HCT116 (cell line): ENCODE measurements at regions not wholly inside any gene's neighbourhood (a gene's known extent, or its start where the extent isn't known, plus 50 kb on each side); places are given as distances from the start of the nearest gene placed in this dataset.

Source experiments
- ATAC-seq: fragments of 200-7000 bp; cut with Tn5 transposase; 2 replicates; pipeline ENCODE4 v1.9.1; 2020; ENCODE audit warnings: mild to moderate bottlenecking, moderate library complexity
- BruUV-seq: library from RNA; stranded (reverse); fragments of 400-500 nt; replicated peaks from 2 replicates; lab custom pipeline; 2021; lab: Mats Ljungman, UMichigan
- CTCF ChIA-PET: fragments of 300-600 bp; sonication (Branson Sonifier 250); formaldehyde crosslinking; loops from one replicate; lab custom pipeline; 2021; ENCODE audit warnings: antibody characterized with exemption; lab: Charles Lee
- POLR2A ChIA-PET: fragments of 300-600, 350-600 bp; sonication (Branson Sonifier 250); formaldehyde crosslinking; loops from one replicate; lab custom pipeline; 2021; ENCODE audit warnings: antibody characterized with exemption; lab: Charles Lee
- RAD21 ChIA-PET, 2 experiments: fragments of 300-600 bp; sonication (Branson Sonifier 250); formaldehyde crosslinking; loops; one replicate each; lab custom pipeline; 2023; ENCODE audit warnings: low total read pairs in 2 of 2; ENCODE audit not compliant: uncharacterized antibody in 2 of 2, unreplicated experiment in 2 of 2, low non-redundant PET in 1 of 2; lab: Charles Lee
- DNase-seq: peaks from one replicate; pipeline ENCODE4 v3.0.0-alpha.2; 2010; ENCODE audit warnings: low read depth, low spot score
- H2AFZ ChIP-seq: fragments of 200-600 bp; shearing (Covaris generic), sonication (generic); 2 replicates; pipeline ENCODE4 v1.6.1; 2017; ENCODE audit warnings: low read depth, mixed run types, mixed read lengths, antibody characterized with exemption, low read length; ENCODE audit not compliant: poor library complexity, severe bottlenecking
- H3K27ac ChIP-seq: 2 replicates; pipeline ENCODE4 v1.5.1; 2012; ENCODE audit warnings: low read depth, low read length
- H3K27me3 ChIP-seq: fragments of 200-600 bp; sonication (generic); 2 replicates; pipeline ENCODE4 v1.6.1; 2016; ENCODE audit warnings: mixed run types, low read length, mixed read lengths; ENCODE audit not compliant: insufficient read depth
- H3K36me3 ChIP-seq, 2 experiments: fragments of 200-500 bp in 1 of 2; fragments of 200-600 bp in 1 of 2; sonication (Bioruptor generic) in 1 of 2; sonication (generic) in 1 of 2; 2 replicates each; pipeline versions ENCODE4 v1.5.1 to v1.6.1; 2014 to 2016; ENCODE audit warnings: low read length in 2 of 2, inconsistent platforms in 1 of 2, mixed read lengths in 1 of 2, mixed run types in 1 of 2; ENCODE audit not compliant: insufficient read depth in 2 of 2, control insufficient read depth in 1 of 2
- H3K4me1 ChIP-seq, 2 experiments: fragments of 200-600 bp in 1 of 2; sonication (generic) in 1 of 2; 2 replicates each; pipeline versions ENCODE4 v1.5.1 to v1.6.1; 2012 to 2017; ENCODE audit warnings: low read length in 2 of 2, inconsistent platforms in 1 of 2, mild to moderate bottlenecking in 1 of 2, mixed read lengths in 1 of 2, mixed run types in 1 of 2, moderate library complexity in 1 of 2; ENCODE audit not compliant: insufficient read depth in 2 of 2, control insufficient read depth in 1 of 2
- H3K4me2 ChIP-seq: fragments of 200-600 bp; sonication (generic); 2 replicates; pipeline ENCODE4 v1.6.1; 2017; ENCODE audit warnings: mixed run types, low read length, mixed read lengths
- H3K4me3 ChIP-seq, 2 experiments: fragments of 200-600 bp in 1 of 2; sonication (generic) in 1 of 2; replicated peaks in 1 of 2; 2 replicates each; pipeline ENCODE4 v1.5.1; 2011 to 2016; ENCODE audit warnings: low read length in 2 of 2, control low read depth in 1 of 2, low read depth in 1 of 2, mild to moderate bottlenecking in 1 of 2, mixed read lengths in 1 of 2, mixed run types in 1 of 2
- H3K79me2 ChIP-seq: fragments of 200-600 bp; sonication (generic); 2 replicates; pipeline ENCODE4 v1.6.1; 2017; ENCODE audit warnings: mild to moderate bottlenecking, mixed run types, low read length, moderate library complexity, mixed read lengths; ENCODE audit not compliant: insufficient read depth
- H3K9ac ChIP-seq: fragments of 200-600 bp; sonication (generic); 2 replicates; pipeline ENCODE4 v1.6.1; 2016; ENCODE audit warnings: low read length, mixed read lengths
- H3K9me2 ChIP-seq: fragments of 200-600 bp; sonication (generic), shearing (Covaris generic); 2 replicates; pipeline ENCODE4 v1.6.1; 2017; ENCODE audit warnings: mixed run types, mild to moderate bottlenecking, moderate library complexity; ENCODE audit not compliant: insufficient read depth
- H3K9me3 ChIP-seq, 2 experiments: fragments of 200-500 bp in 1 of 2; fragments of 200-600 bp in 1 of 2; sonication (Bioruptor generic) in 1 of 2; sonication (generic) in 1 of 2; 2 replicates each; pipeline ENCODE4 v1.6.1; 2014 to 2017; ENCODE audit warnings: low read length in 2 of 2, mixed read lengths in 2 of 2, inconsistent platforms in 1 of 2, low read depth in 1 of 2, mild to moderate bottlenecking in 1 of 2, mixed run types in 1 of 2, moderate library complexity in 1 of 2; ENCODE audit not compliant: control insufficient read depth in 1 of 2, insufficient read depth in 1 of 2
- H4K20me1 ChIP-seq: fragments of 200-600 bp; sonication (generic), shearing (Covaris generic); 2 replicates; pipeline ENCODE4 v1.6.1; 2017; ENCODE audit warnings: mixed run types, mild to moderate bottlenecking, moderate library complexity; ENCODE audit not compliant: insufficient read depth
- EGR1 ChIP-seq: IDR thresholded peaks from 2 replicates; pipeline ENCODE4 v1.6.1; 2012; ENCODE audit warnings: low read depth
- ELF1 ChIP-seq: IDR thresholded peaks from 2 replicates; pipeline ENCODE4 v1.6.1; 2012; ENCODE audit warnings: low read depth, borderline replicate concordance
- EZH2 ChIP-seq: fragments of 200-600 bp; sonication (generic); IDR thresholded peaks from 2 replicates; pipeline ENCODE4 v1.6.1; 2017; ENCODE audit warnings: antibody characterized with exemption, mixed run types
- FOSL1 ChIP-seq: IDR thresholded peaks from 2 replicates; pipeline ENCODE4 v1.6.1; 2012; ENCODE audit warnings: low read depth
- MAX ChIP-seq: IDR thresholded peaks from 2 replicates; pipeline ENCODE4 v1.6.1; 2012
- POLR2AphosphoS5 ChIP-seq: IDR thresholded peaks from 2 replicates; pipeline ENCODE4 v1.6.1; 2011; ENCODE audit warnings: mild to moderate bottlenecking, low read depth, low read length, moderate library complexity
- REST ChIP-seq: IDR thresholded peaks from 2 replicates; pipeline ENCODE4 v1.6.1; 2012; ENCODE audit warnings: low read depth
- SP1 ChIP-seq: IDR thresholded peaks from 2 replicates; pipeline ENCODE4 v1.6.1; 2012; ENCODE audit warnings: low read depth
- SRF ChIP-seq: IDR thresholded peaks from 2 replicates; pipeline ENCODE4 v1.6.1; 2012; ENCODE audit warnings: low read depth
- YY1 ChIP-seq: IDR thresholded peaks from 2 replicates; pipeline ENCODE4 v1.6.1; 2011; ENCODE audit warnings: low read length, low read depth, moderate library complexity, mild to moderate bottlenecking; ENCODE audit not compliant: insufficient replicate concordance; ENCODE audit errors: extremely low read depth
- ZNF274 ChIP-seq: fragments of 200-500 bp; sonication (Bioruptor generic); IDR thresholded peaks from 2 replicates; pipeline ENCODE4 v1.6.1; 2014; ENCODE audit warnings: mild to moderate bottlenecking, low read depth, low read length, inconsistent platforms
- intact Hi-C: fragments of 100-400 bp; cut with micrococcal nuclease; formaldehyde crosslinking; loops from 2 replicates; pipeline ENCODE4 v1.10.0; 2022

GRCh38 chr3:82824491-82824890, 1063.0 kb upstream of the GBE1 start:
- intact Hi-C loops: no loop called here
- Histone ChIP-seq H3K27me3 (no peaks in the 10 kb centered on the region), H3K4me3 (no peak overlapping the region), H2AFZ (no peak overlapping the region), H3K4me2 (no peak overlapping the region), H3K9me3 (peaks cover 0 to 3% of the 10 kb centered on the region in 2 experiments; a peak in 3 of 4 replicates), H3K79me2 (no peaks in the 10 kb centered on the region), H3K9ac (no peak overlapping the region), H3K4me1 (no peaks in the 10 kb centered on the region), H3K27ac (no peak overlapping the region), H3K9me2 (no peaks in the 10 kb centered on the region), H4K20me1 (no peaks in the 10 kb centered on the region), H3K36me3 (no peaks in the 10 kb centered on the region)
- BruUV-seq: no TSS peak
- ATAC-seq: no peak
- TF ChIP-seq POLR2AphosphoS5 (no peak), ELF1 (no peak), YY1 (no peak), EGR1 (no peak), SP1 (no peak), SRF (no peak), MAX (no peak), FOSL1 (no peak)
- no peak for DNase-seq
- RAD21 ChIA-PET: no interaction called here
- CTCF ChIA-PET: no interaction called here
- POLR2A ChIA-PET: no interaction called here

GRCh38 chr3:82816086-82816485, 1054.6 kb upstream of the GBE1 start:
- ChIA-PET POLR2A (no interaction called here), CTCF (no interaction called here), RAD21 (no interaction called here)
- Histone ChIP-seq H3K27me3 (no peaks in the 10 kb centered on the region), H3K4me3 (no peak overlapping the region), H4K20me1 (no peaks in the 10 kb centered on the region), H3K9me3 (peaks cover 4 to 31% of the 10 kb centered on the region in 2 experiments; a peak in 2 of 4 replicates), H3K9me2 (no peaks in the 10 kb centered on the region), H3K27ac (no peak overlapping the region), H3K9ac (no peak overlapping the region), H2AFZ (no peak overlapping the region), H3K4me2 (no peak overlapping the region), H3K36me3 (no peaks in the 10 kb centered on the region), H3K4me1 (no peaks in the 10 kb centered on the region), H3K79me2 (no peaks in the 10 kb centered on the region)
- no peak for ATAC-seq
- intact Hi-C loops: no loop called here
- TF ChIP-seq EZH2 (no peak), ZNF274 (no peak), REST (no peak)
- DNase-seq: no peak
- BruUV-seq: no TSS peak
